ENCODE measurements at regions not wholly inside any gene's neighbourhood (a gene's known extent, or its start where the extent isn't known, plus 50 kb on each side); places are given as distances from the start of the nearest gene placed in this dataset.

DNA sequence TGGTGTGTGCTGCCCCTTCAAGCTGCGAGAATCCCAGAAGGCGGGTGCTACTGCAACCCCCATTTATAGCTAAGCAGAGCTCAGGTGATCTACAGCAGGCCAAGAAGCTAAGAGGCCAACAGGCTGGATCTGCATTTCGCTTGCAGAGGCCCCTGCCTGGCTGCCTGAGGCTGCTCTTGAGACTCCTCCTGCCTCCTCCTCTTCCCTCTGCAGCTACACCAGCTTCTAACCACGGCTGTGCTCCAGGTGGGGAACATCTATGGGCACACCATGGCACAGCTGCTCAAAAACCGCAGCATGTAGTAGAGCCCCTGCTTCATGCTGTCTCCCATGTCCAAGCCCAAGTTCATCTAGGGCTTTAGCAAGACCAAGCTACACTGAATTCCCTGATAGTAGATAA is 72.9 kb upstream of the ZNF678 start:
- TF ChIP-seq, protein P1, sequence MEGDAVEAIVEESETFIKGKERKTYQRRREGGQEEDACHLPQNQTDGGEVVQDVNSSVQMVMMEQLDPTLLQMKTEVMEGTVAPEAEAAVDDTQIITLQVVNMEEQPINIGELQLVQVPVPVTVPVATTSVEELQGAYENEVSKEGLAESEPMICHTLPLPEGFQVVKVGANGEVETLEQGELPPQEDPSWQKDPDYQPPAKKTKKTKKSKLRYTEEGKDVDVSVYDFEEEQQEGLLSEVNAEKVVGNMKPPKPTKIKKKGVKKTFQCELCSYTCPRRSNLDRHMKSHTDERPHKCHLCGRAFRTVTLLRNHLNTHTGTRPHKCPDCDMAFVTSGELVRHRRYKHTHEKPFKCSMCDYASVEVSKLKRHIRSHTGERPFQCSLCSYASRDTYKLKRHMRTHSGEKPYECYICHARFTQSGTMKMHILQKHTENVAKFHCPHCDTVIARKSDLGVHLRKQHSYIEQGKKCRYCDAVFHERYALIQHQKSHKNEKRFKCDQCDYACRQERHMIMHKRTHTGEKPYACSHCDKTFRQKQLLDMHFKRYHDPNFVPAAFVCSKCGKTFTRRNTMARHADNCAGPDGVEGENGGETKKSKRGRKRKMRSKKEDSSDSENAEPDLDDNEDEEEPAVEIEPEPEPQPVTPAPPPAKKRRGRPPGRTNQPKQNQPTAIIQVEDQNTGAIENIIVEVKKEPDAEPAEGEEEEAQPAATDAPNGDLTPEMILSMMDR (IDR thresholded peaks at IDR 0.05; ENCODE audit: poor library complexity, severe bottlenecking), result no peak
- TF ChIP-seq RAD21 (conservative IDR thresholded peaks at IDR 0.05) (no peak), POLR2AphosphoS5 (IDR thresholded peaks at IDR 0.05) (no peak), TAF1 (IDR thresholded peaks at IDR 0.05; ENCODE audit: low read depth) (no peak), EZH2 (IDR thresholded peaks at IDR 0.05; ENCODE audit: borderline replicate concordance, insufficient read depth, low read length, poor library complexity, severe bottlenecking) (no peak), MXI1 (conservative IDR thresholded peaks at IDR 0.05; ENCODE audit: poor library complexity, severe bottlenecking) (no peak), EP300 (conservative IDR thresholded peaks at IDR 0.05; ENCODE audit: poor library complexity, severe bottlenecking) (no peak), SMC3 (conservative IDR thresholded peaks at IDR 0.05; ENCODE audit: poor library complexity) (no peak)
- TF ChIP-seq, protein P2, sequence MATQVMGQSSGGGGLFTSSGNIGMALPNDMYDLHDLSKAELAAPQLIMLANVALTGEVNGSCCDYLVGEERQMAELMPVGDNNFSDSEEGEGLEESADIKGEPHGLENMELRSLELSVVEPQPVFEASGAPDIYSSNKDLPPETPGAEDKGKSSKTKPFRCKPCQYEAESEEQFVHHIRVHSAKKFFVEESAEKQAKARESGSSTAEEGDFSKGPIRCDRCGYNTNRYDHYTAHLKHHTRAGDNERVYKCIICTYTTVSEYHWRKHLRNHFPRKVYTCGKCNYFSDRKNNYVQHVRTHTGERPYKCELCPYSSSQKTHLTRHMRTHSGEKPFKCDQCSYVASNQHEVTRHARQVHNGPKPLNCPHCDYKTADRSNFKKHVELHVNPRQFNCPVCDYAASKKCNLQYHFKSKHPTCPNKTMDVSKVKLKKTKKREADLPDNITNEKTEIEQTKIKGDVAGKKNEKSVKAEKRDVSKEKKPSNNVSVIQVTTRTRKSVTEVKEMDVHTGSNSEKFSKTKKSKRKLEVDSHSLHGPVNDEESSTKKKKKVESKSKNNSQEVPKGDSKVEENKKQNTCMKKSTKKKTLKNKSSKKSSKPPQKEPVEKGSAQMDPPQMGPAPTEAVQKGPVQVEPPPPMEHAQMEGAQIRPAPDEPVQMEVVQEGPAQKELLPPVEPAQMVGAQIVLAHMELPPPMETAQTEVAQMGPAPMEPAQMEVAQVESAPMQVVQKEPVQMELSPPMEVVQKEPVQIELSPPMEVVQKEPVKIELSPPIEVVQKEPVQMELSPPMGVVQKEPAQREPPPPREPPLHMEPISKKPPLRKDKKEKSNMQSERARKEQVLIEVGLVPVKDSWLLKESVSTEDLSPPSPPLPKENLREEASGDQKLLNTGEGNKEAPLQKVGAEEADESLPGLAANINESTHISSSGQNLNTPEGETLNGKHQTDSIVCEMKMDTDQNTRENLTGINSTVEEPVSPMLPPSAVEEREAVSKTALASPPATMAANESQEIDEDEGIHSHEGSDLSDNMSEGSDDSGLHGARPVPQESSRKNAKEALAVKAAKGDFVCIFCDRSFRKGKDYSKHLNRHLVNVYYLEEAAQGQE (IDR thresholded peaks at IDR 0.05; ENCODE audit: borderline replicate concordance), result no peak

Data from neural cell (in vitro differentiated cells).